Stimulated activated CD4-positive, alpha-beta T cell treated with anti-CD3 and anti-CD28 coated beads, Interleukin-12 subunit alpha, Interleukin-12 subunit beta, amount 100 ng/mL, for 24 hours (primary cell): ENCODE measurements at regions not wholly inside any gene's neighbourhood (a gene's known extent, or its start where the extent isn't known, plus 50 kb on each side); places are given as distances from the start of the nearest gene placed in this dataset.

Experiments used
- DNase-seq, 2 experiments: peaks; one replicate each; pipeline ENCODE4 v3.0.0-alpha.2; 2020; ENCODE audit warnings: low read depth in 2 of 2

GRCh38 chr12:89101440-89101839 is 250.9 kb downstream of the DUSP6 start:
- DNase-seq, result no peak

GRCh38 chr12:89098441-89099112 is 253.7 kb downstream of the DUSP6 start:
- DNase-seq, result no peak

- DNase-seq, result no peak
These were observed 260.0 kb downstream of the DUSP6 start for GRCh38 chr12:89092297-89092696.

- no peak for DNase-seq
These were observed 260.9 kb downstream of the DUSP6 start for GRCh38 chr12:89091293-89091841.

GRCh38 chr12:89089264-89089663 is 263.0 kb downstream of the DUSP6 start:
- no peak for DNase-seq

GRCh38 chr12:89087876-89088275 is 264.4 kb downstream of the DUSP6 start:
- DNase-seq, result no peak

GRCh38 chr12:89087149-89087825 is 265.0 kb downstream of the DUSP6 start:
- no peak for DNase-seq

GRCh38 chr12:89085421-89085820 is 266.9 kb downstream of the DUSP6 start:
- DNase-seq, result no peak

GRCh38 chr12:89084751-89085150 is 267.6 kb downstream of the DUSP6 start:
- no peak for DNase-seq

- no peak for DNase-seq
These were observed 268.8 kb downstream of the DUSP6 start for GRCh38 chr12:89083491-89083890.

GRCh38 chr12:89082370-89082753 is 269.9 kb downstream of the DUSP6 start:
- no peak for DNase-seq

GRCh38 chr12:89081719-89082369 is 270.5 kb downstream of the DUSP6 start:
- DNase-seq, result no peak

- no peak for DNase-seq
These were observed 271.4 kb downstream of the DUSP6 start for GRCh38 chr12:89080793-89081465.

GRCh38 chr12:89075880-89076540 is 276.3 kb downstream of the DUSP6 start:
- no peak for DNase-seq

- no peak for DNase-seq
These were observed 278.6 kb downstream of the DUSP6 start for GRCh38 chr12:89073659-89074058.

GRCh38 chr12:89073027-89073398 is 279.3 kb downstream of the DUSP6 start:
- no peak for DNase-seq

GRCh38 chr12:89072294-89073026 is 279.8 kb downstream of the DUSP6 start:
- no peak for DNase-seq

GRCh38 chr12:89070603-89071002 is 281.7 kb downstream of the DUSP6 start:
- DNase-seq, result no peak

GRCh38 chr12:89069431-89069830 is 282.9 kb downstream of the DUSP6 start:
- DNase-seq, result no peak

GRCh38 chr12:89067421-89068187 is 284.7 kb downstream of the DUSP6 start:
- no peak for DNase-seq
